HUES48 (cell line): ENCODE measurements at regions not wholly inside any gene's neighbourhood (a gene's known extent, or its start where the extent isn't known, plus 50 kb on each side); places are given as distances from the start of the nearest gene placed in this dataset.
A peak's percentile ranks its signal among the peaks of the same experiment; 100 is the strongest.

Experiments used
- H3K27ac ChIP-seq: one replicate; pipeline ENCODE4 v1.7.0; 2013; ENCODE audit warnings: low read depth, low read length, inconsistent platforms
- H3K27me3 ChIP-seq: 2 replicates; pipeline ENCODE4 v1.6.1; 2013; ENCODE audit warnings: mild to moderate bottlenecking, low read length; ENCODE audit not compliant: control insufficient read depth, insufficient read depth
- H3K36me3 ChIP-seq: 2 replicates; pipeline ENCODE4 v1.6.1; 2013; ENCODE audit warnings: low read length; ENCODE audit not compliant: control insufficient read depth, insufficient read depth
- H3K4me1 ChIP-seq: 2 replicates; pipeline ENCODE4 v1.6.1; 2013; ENCODE audit warnings: mild to moderate bottlenecking, low read length; ENCODE audit not compliant: control insufficient read depth, insufficient read depth
- H3K4me3 ChIP-seq: 2 replicates; pipeline ENCODE4 v1.5.1; 2013; ENCODE audit warnings: mild to moderate bottlenecking, low read depth, low read length
- H3K9ac ChIP-seq: 2 replicates; pipeline ENCODE4 v1.6.1; 2013; ENCODE audit warnings: mild to moderate bottlenecking, low read depth, low read length, moderate library complexity
- H3K9me3 ChIP-seq: 2 replicates; pipeline ENCODE4 v1.6.1; 2013; ENCODE audit warnings: low read length; ENCODE audit not compliant: control insufficient read depth, insufficient read depth

- H3K4me3 ChIP-seq: no peak overlapping the region
- H3K36me3 ChIP-seq: no peaks in the 10 kb centered on the region
- H3K4me1 ChIP-seq: no peaks in the 10 kb centered on the region
- H3K9ac ChIP-seq: no peak overlapping the region
- no peak overlapping the region for H3K27ac ChIP-seq
- H3K9me3 ChIP-seq: no peaks in the 10 kb centered on the region
- peaks cover 28% of the 10 kb centered on the region for H3K27me3 ChIP-seq
These were observed 155.6 kb upstream of the MKI67 start for GRCh38 chr10:128281861-128282260.

- H3K4me3 ChIP-seq: peak overlapping the region; percentile 43
- peaks cover 49% of the 10 kb centered on the region for H3K27me3 ChIP-seq
- H3K9ac ChIP-seq: no peak overlapping the region
- no peak overlapping the region for H3K27ac ChIP-seq
- H3K9me3 ChIP-seq: 0 out of 2 replicates have a peak, but pooled peaks cover 4% of the 10 kb centered on the region
- no peaks in the 10 kb centered on the region for H3K36me3 ChIP-seq
- no peaks in the 10 kb centered on the region for H3K4me1 ChIP-seq
These were observed 160.0 kb upstream of the MKI67 start for GRCh38 chr10:128286141-128286761.

- Histone ChIP-seq H3K27me3 (peaks cover 49% of the 10 kb centered on the region), H3K4me3 (peak overlapping the region; percentile 43)
These were observed 160.7 kb upstream of the MKI67 start for GRCh38 chr10:128286762-128287500.

DNA sequence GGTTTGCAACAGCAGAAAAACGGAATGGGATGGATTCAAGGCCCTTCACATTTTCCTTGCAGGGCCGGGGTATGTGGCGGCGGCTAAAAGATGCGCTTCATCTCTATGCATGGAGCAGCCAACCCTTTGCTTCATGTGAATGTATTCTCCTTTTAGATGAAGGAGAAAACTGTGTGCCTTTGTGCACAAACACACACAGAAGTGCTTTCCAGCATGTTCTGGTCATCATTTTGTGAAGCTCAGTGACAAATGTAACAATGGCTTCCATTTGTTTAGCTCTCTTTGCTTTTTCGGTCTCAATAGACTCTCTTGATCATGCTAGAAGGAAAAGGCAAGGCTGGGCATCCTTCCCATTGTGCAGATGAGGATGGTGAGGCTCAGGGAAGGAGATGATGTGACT is 161.7 kb upstream of the MKI67 start:
- no peak overlapping the region for H3K27ac ChIP-seq
- H3K36me3 ChIP-seq: no peaks in the 10 kb centered on the region
- H3K4me3 ChIP-seq: no peak overlapping the region
- H3K9me3 ChIP-seq: 0 out of 2 replicates have a peak, but pooled peaks cover 4% of the 10 kb centered on the region
- no peaks in the 10 kb centered on the region for H3K4me1 ChIP-seq
- no peak overlapping the region for H3K9ac ChIP-seq
- H3K27me3 ChIP-seq: peaks cover 49% of the 10 kb centered on the region

More at GRCh38 chr10:128286762-128287500, 160.7 kb upstream of the MKI67 start:
- Histone ChIP-seq H3K9me3 (0 out of 2 replicates have a peak, but pooled peaks cover 4% of the 10 kb centered on the region), H3K4me1 (no peaks in the 10 kb centered on the region), H3K9ac (no peak overlapping the region), H3K36me3 (no peaks in the 10 kb centered on the region), H3K27ac (no peak overlapping the region)

DNA sequence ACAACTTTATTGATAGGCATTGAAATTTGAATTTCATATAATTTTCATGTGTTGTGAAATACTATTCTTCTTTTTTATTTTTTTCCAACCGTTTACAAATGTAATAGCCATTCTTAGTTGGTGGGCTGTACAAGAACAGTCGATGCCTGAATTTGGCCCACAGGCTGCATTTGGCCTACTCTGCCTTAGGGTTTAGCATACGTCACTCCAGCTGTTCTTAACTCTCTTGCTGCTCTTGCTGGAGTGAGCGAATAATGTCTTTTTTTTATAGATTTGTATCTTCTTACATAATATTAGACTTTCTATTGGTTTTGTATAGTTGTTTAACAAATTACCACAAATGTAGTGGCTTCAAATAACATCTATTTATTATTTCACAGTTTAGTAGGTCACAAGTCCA is 163.4 kb upstream of the MKI67 start:
- Histone ChIP-seq H3K4me1 (no peaks in the 10 kb centered on the region), H3K27me3 (peaks cover 42% of the 10 kb centered on the region), H3K36me3 (no peaks in the 10 kb centered on the region), H3K9me3 (0 out of 2 replicates have a peak, but pooled peaks cover 4% of the 10 kb centered on the region), H3K9ac (no peak overlapping the region), H3K27ac (no peak overlapping the region), H3K4me3 (no peak overlapping the region)

DNA sequence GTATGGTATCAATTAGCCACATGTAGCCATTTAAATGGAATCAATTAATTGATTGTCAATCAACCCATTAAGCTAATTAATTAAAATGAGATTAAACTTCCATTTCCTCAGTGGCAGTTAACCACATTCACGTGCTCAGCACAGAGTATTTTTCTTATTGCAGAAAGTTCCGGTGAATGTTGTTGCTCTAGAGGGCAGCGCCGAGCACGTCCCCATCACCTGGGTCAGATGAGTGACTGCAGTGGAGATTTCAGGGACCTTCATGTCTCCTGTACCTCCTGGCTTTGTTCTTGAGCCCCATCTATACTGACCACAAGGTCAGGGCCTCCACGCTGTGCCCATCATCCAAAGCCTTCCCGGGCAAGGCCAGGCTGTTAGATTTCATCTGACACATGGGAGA is 168.8 kb upstream of the MKI67 start:
- Histone ChIP-seq H3K27ac (no peak overlapping the region), H3K9ac (no peak overlapping the region), H3K27me3 (no peaks in the 10 kb centered on the region), H3K36me3 (no peaks in the 10 kb centered on the region), H3K4me3 (no peak overlapping the region), H3K4me1 (no peaks in the 10 kb centered on the region), H3K9me3 (0 out of 2 replicates have a peak, but pooled peaks cover 4% of the 10 kb centered on the region)

- no peaks in the 10 kb centered on the region for H3K36me3 ChIP-seq
- peaks cover 4% of the 10 kb centered on the region; the same call in 1 of the 2 replicates for H3K9me3 ChIP-seq
- H3K27ac ChIP-seq: no peak overlapping the region
- H3K4me3 ChIP-seq: no peak overlapping the region
- H3K4me1 ChIP-seq: no peaks in the 10 kb centered on the region
- no peak overlapping the region for H3K9ac ChIP-seq
- no peaks in the 10 kb centered on the region for H3K27me3 ChIP-seq
These were observed 170.2 kb upstream of the MKI67 start for GRCh38 chr10:128296253-128297007.

DNA sequence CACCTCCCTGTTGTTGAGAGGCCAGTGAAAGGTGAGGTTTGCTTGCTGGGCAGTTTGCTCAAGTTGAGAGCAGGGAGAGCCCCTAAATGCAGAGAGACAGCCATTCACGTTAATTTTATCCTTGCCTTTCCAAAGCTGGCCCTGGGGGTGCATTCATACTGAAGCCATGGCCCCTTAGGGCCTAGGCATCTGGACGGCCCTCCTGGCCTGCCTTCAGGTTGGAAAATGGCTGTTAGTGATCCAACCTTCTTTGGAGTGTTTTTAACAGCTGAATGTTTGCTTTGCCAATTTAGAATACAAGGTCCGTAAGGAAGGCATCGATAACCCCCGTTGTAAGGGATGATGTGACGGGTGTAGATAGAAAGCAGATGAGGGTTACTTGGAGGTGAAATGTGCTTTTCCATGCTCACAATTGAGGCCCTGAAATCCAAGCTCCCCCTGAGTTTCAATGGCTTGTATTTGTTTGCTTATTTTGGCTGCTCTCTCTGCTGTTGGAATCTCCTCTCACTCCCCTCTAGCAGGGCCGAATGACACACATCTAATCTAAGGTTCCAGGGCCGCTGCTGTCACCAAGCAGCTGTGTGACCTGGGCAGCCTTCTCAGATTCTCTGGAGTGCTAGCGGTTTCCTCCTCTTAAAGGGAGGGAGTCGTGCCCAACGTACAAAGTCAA is 171.6 kb upstream of the MKI67 start:
- Histone ChIP-seq H3K9me3 (peaks cover 4% of the 10 kb centered on the region; the same call in 1 of the 2 replicates), H3K36me3 (no peaks in the 10 kb centered on the region), H3K27ac (no peak overlapping the region), H3K27me3 (no peaks in the 10 kb centered on the region), H3K4me3 (no peak overlapping the region), H3K4me1 (no peaks in the 10 kb centered on the region), H3K9ac (no peak overlapping the region)

- Histone ChIP-seq H3K4me3 (no peak overlapping the region), H3K4me1 (no peaks in the 10 kb centered on the region), H3K27ac (no peak overlapping the region), H3K36me3 (no peaks in the 10 kb centered on the region), H3K27me3 (no peaks in the 10 kb centered on the region), H3K9me3 (peaks cover 4% of the 10 kb centered on the region; the same call in 1 of the 2 replicates), H3K9ac (no peak overlapping the region)
These were observed 172.4 kb upstream of the MKI67 start for GRCh38 chr10:128298587-128298986.

GRCh38 chr10:128300290-128300824 is 174.1 kb upstream of the MKI67 start:
- Histone ChIP-seq H3K9me3 (peaks cover 4% of the 10 kb centered on the region; the same call in 1 of the 2 replicates), H3K27me3 (no peaks in the 10 kb centered on the region)

More at GRCh38 chr10:128300290-128300824, 174.1 kb upstream of the MKI67 start:
- Histone ChIP-seq H3K4me1 (no peaks in the 10 kb centered on the region), H3K4me3 (no peak overlapping the region), H3K36me3 (no peaks in the 10 kb centered on the region), H3K27ac (no peak overlapping the region), H3K9ac (no peak overlapping the region)
